RWPE2 (cell line): ENCODE measurements at regions not wholly inside any gene's neighbourhood (a gene's known extent, or its start where the extent isn't known, plus 50 kb on each side); places are given as distances from the start of the nearest gene placed in this dataset.

Experiments used
- ATAC-seq: fragments of 200-7000 bp; cut with Tn5 transposase; 3 replicates; pipeline ENCODE4 v1.9.1; 2021; ENCODE audit warnings: low read depth
- DNase-seq: peaks from one replicate; pipeline ENCODE4 v3.0.0-alpha.2; 2020; ENCODE audit warnings: low spot score
- H3K27ac ChIP-seq: fragments of 450-650 bp; 2 replicates; pipeline ENCODE4 v1.5.1; 2017; ENCODE audit warnings: mild to moderate bottlenecking; ENCODE audit not compliant: poor library complexity, severe bottlenecking
- H3K27me3 ChIP-seq: fragments of 250-450 bp; sonication (Bioruptor Pico); 2 replicates; pipeline ENCODE4 v1.5.1; 2021; ENCODE audit warnings: mild to moderate bottlenecking, moderate library complexity; ENCODE audit not compliant: insufficient read depth, poor library complexity, severe bottlenecking
- H3K36me3 ChIP-seq: fragments of 250-450 bp; sonication (Bioruptor Pico); 2 replicates; pipeline ENCODE4 v1.5.1; 2020; ENCODE audit warnings: low read depth, mild to moderate bottlenecking, moderate library complexity
- H3K4me1 ChIP-seq: fragments of 250-450 bp; sonication (Bioruptor Pico); 2 replicates; pipeline ENCODE4 v1.5.1; 2021; ENCODE audit warnings: mild to moderate bottlenecking, moderate library complexity; ENCODE audit not compliant: insufficient read depth, poor library complexity, severe bottlenecking
- H3K4me3 ChIP-seq: fragments of 250-450 bp; sonication (Bioruptor Pico); 2 replicates; pipeline ENCODE4 v1.5.1; 2021; ENCODE audit warnings: mild to moderate bottlenecking, moderate library complexity; ENCODE audit not compliant: severe bottlenecking
- H3K9me3 ChIP-seq: fragments of 250-450 bp; sonication (Bioruptor Pico); 2 replicates; pipeline ENCODE4 v1.5.1; 2021; ENCODE audit warnings: mild to moderate bottlenecking, moderate library complexity; ENCODE audit not compliant: severe bottlenecking
- TF ChIP-seq, protein P1 (sequence below): fragments of 450-650 bp; IDR thresholded peaks from one replicate; pipeline ENCODE4 v1.5.1; 2017; ENCODE audit warnings: mild to moderate bottlenecking, moderate library complexity; ENCODE audit not compliant: poor library complexity, severe bottlenecking

DNA sequence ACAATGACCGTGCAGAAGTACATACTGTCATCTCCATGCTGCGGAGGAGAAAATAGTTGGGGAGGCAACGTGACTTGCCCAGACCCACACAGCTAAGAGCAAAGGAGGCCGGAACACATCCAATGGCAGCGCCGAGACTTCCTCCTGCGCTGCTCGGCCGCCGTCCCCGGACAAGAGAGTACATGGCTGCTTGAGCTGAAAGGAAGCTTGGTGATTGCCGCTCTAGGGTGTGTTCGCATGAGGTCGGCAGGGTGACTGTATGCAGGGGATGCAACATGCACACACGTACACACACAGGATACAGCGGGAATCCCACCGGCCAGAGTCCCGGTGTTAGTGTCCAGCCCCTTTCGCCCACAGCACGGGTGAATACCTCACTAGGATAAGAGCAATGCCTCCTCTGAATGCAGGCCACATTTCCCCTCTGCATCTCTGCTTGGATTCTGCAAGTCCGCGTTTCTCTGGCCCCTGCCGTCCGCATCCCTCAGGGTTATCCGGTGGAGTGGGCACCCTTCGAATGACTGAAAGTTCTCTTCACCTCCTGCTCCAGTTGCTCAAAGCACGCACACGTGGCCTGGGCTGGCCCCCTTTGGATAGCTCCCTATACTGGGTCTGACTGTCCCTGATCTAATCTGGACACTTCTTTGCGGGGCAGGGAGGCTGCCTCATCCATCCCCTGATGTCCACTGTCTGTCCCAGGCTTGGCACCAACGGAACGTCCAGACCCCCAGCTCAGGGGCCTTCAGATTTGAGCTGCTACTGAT lies 78.8 kb downstream of the GSC start:
- H3K9me3 ChIP-seq, result no peaks in the 10 kb centered on the region
- no peaks in the 10 kb centered on the region for H3K36me3 ChIP-seq
- TF ChIP-seq, protein P1, sequence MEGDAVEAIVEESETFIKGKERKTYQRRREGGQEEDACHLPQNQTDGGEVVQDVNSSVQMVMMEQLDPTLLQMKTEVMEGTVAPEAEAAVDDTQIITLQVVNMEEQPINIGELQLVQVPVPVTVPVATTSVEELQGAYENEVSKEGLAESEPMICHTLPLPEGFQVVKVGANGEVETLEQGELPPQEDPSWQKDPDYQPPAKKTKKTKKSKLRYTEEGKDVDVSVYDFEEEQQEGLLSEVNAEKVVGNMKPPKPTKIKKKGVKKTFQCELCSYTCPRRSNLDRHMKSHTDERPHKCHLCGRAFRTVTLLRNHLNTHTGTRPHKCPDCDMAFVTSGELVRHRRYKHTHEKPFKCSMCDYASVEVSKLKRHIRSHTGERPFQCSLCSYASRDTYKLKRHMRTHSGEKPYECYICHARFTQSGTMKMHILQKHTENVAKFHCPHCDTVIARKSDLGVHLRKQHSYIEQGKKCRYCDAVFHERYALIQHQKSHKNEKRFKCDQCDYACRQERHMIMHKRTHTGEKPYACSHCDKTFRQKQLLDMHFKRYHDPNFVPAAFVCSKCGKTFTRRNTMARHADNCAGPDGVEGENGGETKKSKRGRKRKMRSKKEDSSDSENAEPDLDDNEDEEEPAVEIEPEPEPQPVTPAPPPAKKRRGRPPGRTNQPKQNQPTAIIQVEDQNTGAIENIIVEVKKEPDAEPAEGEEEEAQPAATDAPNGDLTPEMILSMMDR, result no peak
- no peak overlapping the region for H3K4me3 ChIP-seq
- no peaks in the 10 kb centered on the region for H3K27me3 ChIP-seq
- ATAC-seq, result no peak
- DNase-seq, result no peak
- H3K27ac ChIP-seq, result no peak overlapping the region
- no peaks in the 10 kb centered on the region for H3K4me1 ChIP-seq

DNA sequence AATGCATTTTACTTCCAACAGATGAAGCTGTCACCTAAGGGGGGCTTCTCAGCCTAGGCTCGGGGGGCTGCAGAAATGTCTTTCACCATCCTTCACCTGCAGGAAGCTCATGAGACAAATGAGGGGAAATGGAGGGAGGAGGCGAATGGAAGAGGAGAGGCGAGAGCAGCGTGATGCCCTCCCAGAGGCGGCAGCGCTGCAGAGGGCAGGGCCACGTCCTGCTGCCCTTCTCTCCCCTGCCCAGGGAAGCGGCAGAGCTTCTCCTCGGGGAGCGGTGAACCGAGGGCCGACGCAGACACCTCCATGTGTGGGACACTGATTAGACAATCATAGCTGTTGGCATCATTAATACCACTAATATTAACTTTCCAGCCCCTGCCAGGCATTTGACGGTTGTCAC lies 78.3 kb downstream of the SERPINA3 start:
- no peaks in the 10 kb centered on the region for H3K27me3 ChIP-seq
- H3K4me3 ChIP-seq, result no peak overlapping the region
- no peak for DNase-seq
- H3K27ac ChIP-seq, result no peak overlapping the region
- H3K9me3 ChIP-seq, result no peaks in the 10 kb centered on the region
- H3K4me1 ChIP-seq, result no peaks in the 10 kb centered on the region
- TF ChIP-seq, protein P1, result no peak
- ATAC-seq, result no peak
- no peaks in the 10 kb centered on the region for H3K36me3 ChIP-seq

DNA sequence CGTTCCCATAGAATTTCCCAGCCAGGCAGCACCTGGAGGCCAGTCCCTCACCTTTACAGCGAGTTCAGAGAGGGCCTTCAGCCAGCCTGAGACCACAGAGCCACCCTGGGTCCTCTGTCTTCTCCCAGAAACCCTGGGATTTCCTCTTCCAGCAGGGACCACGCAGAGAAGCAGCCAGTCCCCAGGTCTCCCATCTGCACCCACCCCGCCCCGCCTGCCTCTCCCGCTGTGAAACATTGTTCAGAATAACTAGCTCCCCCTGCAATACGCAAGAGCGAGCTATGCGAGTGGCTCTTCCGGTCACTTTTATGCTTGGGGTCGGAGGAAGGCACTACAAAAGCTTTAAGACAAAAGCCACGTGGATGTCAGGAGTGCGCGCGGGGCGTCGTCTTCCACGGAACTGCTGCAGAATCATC lies 77.8 kb downstream of the SERPINA3 start:
- Histone ChIP-seq H3K4me1 (no peaks in the 10 kb centered on the region), H3K9me3 (no peaks in the 10 kb centered on the region), H3K36me3 (no peaks in the 10 kb centered on the region), H3K27ac (no peak overlapping the region), H3K27me3 (no peaks in the 10 kb centered on the region), H3K4me3 (no peak overlapping the region)
- TF ChIP-seq, protein P1, result no peak
- ATAC-seq (no peak; the same call in 2 of the 3 replicates), DNase-seq (peak; percentile 51)

DNA sequence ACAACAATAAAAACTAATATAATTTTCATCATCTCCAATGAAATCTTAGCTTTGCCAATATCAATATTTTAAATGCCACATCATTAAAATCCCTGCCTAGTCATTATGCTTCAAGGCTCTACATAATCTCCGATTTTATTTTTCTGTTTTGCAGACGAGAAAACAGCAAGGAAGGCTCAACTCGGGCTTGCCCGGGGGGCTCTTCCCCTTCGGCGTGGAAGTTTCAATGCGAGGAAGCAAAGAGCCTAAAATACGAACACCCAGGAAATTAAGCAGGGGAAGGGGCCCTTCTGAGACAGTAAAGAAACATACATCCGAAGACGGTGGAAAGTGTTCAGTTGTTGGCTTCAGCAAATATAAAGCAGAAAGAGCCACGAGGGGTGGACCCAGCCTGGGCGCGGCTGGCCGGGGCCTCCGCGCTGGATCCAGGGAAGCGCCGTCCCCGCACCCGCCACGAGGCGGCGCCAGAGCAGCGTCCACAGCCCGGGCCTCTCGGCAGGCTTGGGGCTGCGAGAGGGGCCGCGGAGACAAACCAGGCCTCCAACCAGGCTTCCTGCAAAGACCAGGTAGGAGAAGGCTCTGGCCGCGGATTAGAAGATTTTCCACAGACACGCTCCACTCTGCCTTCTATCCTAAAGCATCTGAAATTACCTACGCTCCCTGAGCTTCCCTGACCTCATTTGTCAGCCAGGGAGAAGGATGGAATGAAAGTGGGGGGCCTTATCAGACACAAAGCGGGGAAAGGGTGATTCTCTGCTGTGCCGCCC lies 77.2 kb downstream of the SERPINA3 start:
- no peaks in the 10 kb centered on the region for H3K36me3 ChIP-seq
- DNase-seq (peak; percentile 51), ATAC-seq (peak; percentile 94)
- H3K27ac ChIP-seq, result no peak overlapping the region
- H3K27me3 ChIP-seq, result no peaks in the 10 kb centered on the region
- no peaks in the 10 kb centered on the region for H3K9me3 ChIP-seq
- H3K4me1 ChIP-seq, result no peaks in the 10 kb centered on the region
- no peak overlapping the region for H3K4me3 ChIP-seq
- TF ChIP-seq, protein P1, result peak; percentile 99
